ENCODE measurements at regions not wholly inside any gene's neighbourhood (a gene's known extent, or its start where the extent isn't known, plus 50 kb on each side); places are given as distances from the start of the nearest gene placed in this dataset.

- TF ChIP-seq GATA2 (IDR thresholded peaks at IDR 0.05; ENCODE audit: low read depth, low read length): no peak
- no peak for TF ChIP-seq GATA3 (IDR thresholded peaks at IDR 0.05; ENCODE audit: low read depth, low read length)
Measured at GRCh38 chr5:125890511-125890931, 532.7 kb upstream of the GRAMD2B start.

Measured in SH-SY5Y (cell line).